Activated naive CD8-positive, alpha-beta T cell treated with anti-CD3 and anti-CD28 coated beads, Interleukin-2, amount 50 U/mL, for 24 hours (primary cell): ENCODE measurements at regions not wholly inside any gene's neighbourhood (a gene's known extent, or its start where the extent isn't known, plus 50 kb on each side); places are given as distances from the start of the nearest gene placed in this dataset.
A peak's percentile ranks its signal among the peaks of the same experiment; 100 is the strongest.

Experiments
- ATAC-seq: fragments of 150-1000 bp; cut with Tn5 transposase; one replicate; pipeline ENCODE4 v1.10.0; 2021
- DNase-seq: peaks from one replicate; pipeline ENCODE4 v3.0.0; 2021
- H3K27ac Mint-ChIP-seq: one replicate; pipeline ENCODE4 v1.8.0; 2021; ENCODE audit warnings: mild to moderate bottlenecking, mixed read lengths
- H3K27me3 Mint-ChIP-seq: one replicate; pipeline ENCODE4 v1.8.0; 2021; ENCODE audit warnings: mixed read lengths
- H3K36me3 Mint-ChIP-seq: one replicate; pipeline ENCODE4 v1.8.0; 2021; ENCODE audit warnings: low read depth, mixed read lengths
- H3K4me1 Mint-ChIP-seq: one replicate; pipeline ENCODE4 v1.8.0; 2021; ENCODE audit warnings: mixed read lengths
- H3K4me3 Mint-ChIP-seq: one replicate; pipeline ENCODE4 v1.8.0; 2021; ENCODE audit warnings: mild to moderate bottlenecking, moderate library complexity, mixed read lengths
- H3K9me3 Mint-ChIP-seq: one replicate; pipeline ENCODE4 v1.8.0; 2021; ENCODE audit warnings: mixed read lengths

DNA sequence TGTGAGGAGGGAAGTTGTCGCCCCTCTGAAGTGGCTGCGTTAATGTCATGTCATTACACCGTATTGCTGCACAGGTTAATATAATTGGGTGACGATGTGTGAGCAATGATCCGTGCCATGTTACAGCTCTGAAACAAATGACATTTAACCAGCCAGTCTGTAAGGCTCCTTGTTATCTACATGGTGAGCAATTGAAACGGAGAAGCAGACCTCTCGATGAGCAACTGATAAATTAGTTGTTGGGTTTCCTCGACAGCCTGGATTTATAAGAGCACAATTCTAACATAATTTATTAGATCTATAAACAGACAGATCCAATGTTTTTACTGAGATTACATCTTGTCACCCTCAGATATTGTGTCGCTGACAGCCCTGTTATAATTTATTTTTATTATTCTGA, 49.9 kb upstream of the MAFB start:
- H3K4me3 Mint-ChIP-seq: no peak overlapping the region
- H3K9me3 Mint-ChIP-seq: no peaks in the 10 kb centered on the region
- H3K27ac Mint-ChIP-seq: no peak overlapping the region
- H3K27me3 Mint-ChIP-seq: peaks cover 14% of the 10 kb centered on the region
- DNase-seq (no peak), ATAC-seq (no peak)
- H3K4me1 Mint-ChIP-seq: no peaks in the 10 kb centered on the region
- no peaks in the 10 kb centered on the region for H3K36me3 Mint-ChIP-seq

DNA sequence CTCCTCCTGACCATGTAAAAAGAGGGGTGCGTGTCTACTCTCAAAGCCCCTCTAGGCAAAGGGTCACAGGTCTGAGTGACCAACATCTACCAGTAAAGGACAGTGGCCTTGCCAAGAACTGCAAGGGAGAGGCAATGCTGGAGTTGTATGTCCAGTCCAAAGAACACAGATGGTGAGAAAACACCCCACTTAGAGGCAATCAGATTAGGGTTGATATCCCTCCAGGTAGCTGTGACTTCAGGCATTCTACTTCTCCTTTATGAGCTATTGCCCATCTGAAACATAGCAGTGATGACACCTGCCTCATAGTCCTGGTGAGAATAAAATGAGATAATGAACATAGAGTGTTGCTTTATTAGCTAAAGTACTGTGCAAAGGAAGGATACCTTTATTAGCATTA, 50.8 kb upstream of the MAFB start:
- Mint-ChIP-seq H3K4me3 (no peak overlapping the region), H3K36me3 (no peaks in the 10 kb centered on the region)

DNA sequence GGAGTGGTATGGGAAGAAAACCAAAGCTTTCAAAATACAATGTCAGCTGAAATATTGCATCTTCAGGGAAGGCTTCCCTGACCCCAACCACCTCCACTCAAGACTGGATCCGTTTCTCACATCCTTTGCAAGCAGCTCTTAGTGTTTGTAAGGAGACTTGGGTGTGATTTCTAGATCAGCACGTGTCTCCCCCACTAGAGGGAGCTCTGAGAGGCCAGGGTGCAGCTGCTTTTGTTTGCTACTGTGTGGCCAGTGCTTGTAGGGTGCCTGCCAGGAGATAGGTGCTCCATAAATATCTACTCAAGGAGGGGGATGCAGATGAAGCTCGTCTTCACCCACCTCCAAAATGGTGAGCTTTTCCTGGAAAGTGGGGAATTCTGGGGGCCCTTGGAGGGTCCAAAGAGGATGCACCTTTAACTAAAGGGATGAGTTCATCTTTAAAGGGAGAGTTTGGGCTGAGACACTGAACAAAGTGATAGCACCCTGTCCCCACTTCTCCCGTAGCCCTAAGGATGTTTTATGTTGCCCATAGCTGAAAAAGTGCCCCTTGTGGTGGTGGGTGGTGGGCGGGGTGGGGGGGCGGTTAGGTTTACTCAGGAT, 52.6 kb upstream of the MAFB start:
- peaks cover 7% of the 10 kb centered on the region for H3K27me3 Mint-ChIP-seq
- H3K27ac Mint-ChIP-seq: no peak overlapping the region
- H3K4me1 Mint-ChIP-seq: no peaks in the 10 kb centered on the region
- H3K4me3 Mint-ChIP-seq: no peak overlapping the region
- H3K36me3 Mint-ChIP-seq: no peaks in the 10 kb centered on the region
- DNase-seq (peak; percentile 38), ATAC-seq (peak; percentile 40)
- H3K9me3 Mint-ChIP-seq: no peaks in the 10 kb centered on the region

More for the DNA sequence above, 50.8 kb upstream of the MAFB start:
- no peaks in the 10 kb centered on the region for H3K4me1 Mint-ChIP-seq
- DNase-seq: no peak
- ATAC-seq: no peak
- H3K9me3 Mint-ChIP-seq: no peaks in the 10 kb centered on the region
- peaks cover 12% of the 10 kb centered on the region for H3K27me3 Mint-ChIP-seq
- H3K27ac Mint-ChIP-seq: no peak overlapping the region

DNA sequence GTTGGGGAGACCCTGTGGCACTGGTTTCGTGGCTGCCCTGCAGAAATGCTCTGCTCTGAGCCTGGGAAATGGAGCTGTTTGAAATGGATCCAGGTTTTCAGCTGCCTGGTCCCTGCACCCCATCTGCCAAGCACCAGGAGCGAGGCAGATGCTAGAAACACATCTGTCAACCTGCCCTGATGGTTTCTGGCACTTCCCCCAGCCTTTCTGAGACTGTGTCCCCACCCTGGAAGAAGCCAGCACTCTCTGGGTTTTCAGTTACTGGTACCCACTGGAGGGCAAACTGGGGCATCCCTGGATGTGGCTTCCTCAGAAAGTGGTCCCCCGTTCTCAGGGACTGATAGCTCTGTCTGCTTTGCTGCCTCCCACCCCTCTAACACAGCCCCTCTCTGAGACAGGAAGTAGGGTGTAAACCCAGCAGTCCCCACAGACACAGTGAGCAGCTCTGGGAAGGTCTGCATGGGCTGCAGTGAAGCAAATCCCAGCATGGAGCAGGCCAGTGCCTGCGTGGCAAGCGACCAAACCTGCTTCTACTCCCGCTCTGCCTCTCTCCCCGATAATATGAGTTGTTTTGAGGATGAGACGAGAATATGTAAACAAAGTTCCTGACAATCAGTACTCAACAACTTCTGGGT, 54.2 kb upstream of the MAFB start:
- Mint-ChIP-seq H3K9me3 (no peaks in the 10 kb centered on the region), H3K4me1 (no peaks in the 10 kb centered on the region), H3K4me3 (no peak overlapping the region), H3K27ac (no peak overlapping the region), H3K36me3 (no peaks in the 10 kb centered on the region), H3K27me3 (peaks cover 2% of the 10 kb centered on the region)
- no peak for DNase-seq
- ATAC-seq: no peak

DNA sequence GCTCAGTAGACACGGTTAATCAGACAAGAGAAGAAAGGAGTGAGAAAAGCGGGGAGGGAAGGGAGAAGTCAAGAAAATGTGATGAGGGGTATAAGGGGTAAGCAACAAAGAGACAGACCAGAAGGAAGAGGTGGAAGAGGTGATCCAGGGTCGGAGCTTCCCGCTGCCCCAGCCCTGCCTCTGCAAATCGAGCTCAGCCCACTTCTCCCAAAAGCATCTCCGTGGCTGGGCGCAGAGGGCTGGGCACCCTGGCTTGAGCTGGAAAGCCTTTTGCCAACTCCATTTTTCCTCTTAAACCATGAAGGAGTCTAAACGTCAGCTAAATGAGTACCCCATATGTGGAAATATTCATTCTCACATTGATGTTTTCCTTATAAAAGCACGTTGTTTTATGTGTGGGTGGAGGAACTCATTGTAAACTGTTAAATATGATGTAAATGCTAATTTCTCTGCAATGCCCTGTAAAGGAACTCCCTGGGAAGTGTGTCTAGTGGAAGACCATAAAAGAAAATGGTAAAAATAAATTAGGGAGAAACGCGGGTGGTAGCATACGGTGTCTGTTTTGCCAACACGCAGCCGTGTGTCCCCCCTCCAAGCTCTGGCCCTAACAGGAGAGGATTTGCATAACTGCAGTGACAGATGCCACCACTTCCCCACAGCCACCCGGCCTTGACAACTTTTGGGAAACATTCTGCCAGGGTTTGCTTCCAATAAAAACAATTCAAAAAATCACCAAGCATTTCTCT, 55.2 kb upstream of the MAFB start:
- no peak overlapping the region for H3K27ac Mint-ChIP-seq
- no peaks in the 10 kb centered on the region for H3K4me1 Mint-ChIP-seq
- DNase-seq (no peak), ATAC-seq (no peak)
- peaks cover 2% of the 10 kb centered on the region for H3K27me3 Mint-ChIP-seq
- H3K4me3 Mint-ChIP-seq: no peak overlapping the region
- H3K36me3 Mint-ChIP-seq: no peaks in the 10 kb centered on the region
- H3K9me3 Mint-ChIP-seq: no peaks in the 10 kb centered on the region

DNA sequence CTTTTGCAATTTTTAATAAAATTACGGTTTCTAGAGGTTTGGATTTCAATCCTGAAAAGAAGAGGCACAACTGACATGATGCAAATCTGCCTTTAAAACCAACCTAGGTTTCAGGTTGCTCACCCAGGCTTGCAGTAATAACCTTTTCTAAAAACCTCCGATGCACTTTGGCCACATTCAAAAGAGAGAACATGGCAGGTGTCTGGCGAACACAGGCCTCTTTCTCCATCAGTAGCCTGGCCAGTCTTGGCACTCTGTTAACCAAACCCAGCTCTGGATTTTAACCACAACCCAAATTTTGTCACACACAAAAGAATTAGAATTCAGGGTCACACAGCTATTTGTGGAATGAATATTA, 55.8 kb upstream of the MAFB start:
- DNase-seq (no peak), ATAC-seq (no peak)
- no peak overlapping the region for H3K27ac Mint-ChIP-seq
- no peaks in the 10 kb centered on the region for H3K9me3 Mint-ChIP-seq
- no peak overlapping the region for H3K4me3 Mint-ChIP-seq
- H3K4me1 Mint-ChIP-seq: no peaks in the 10 kb centered on the region
- no peaks in the 10 kb centered on the region for H3K36me3 Mint-ChIP-seq
- peaks cover 2% of the 10 kb centered on the region for H3K27me3 Mint-ChIP-seq

DNA sequence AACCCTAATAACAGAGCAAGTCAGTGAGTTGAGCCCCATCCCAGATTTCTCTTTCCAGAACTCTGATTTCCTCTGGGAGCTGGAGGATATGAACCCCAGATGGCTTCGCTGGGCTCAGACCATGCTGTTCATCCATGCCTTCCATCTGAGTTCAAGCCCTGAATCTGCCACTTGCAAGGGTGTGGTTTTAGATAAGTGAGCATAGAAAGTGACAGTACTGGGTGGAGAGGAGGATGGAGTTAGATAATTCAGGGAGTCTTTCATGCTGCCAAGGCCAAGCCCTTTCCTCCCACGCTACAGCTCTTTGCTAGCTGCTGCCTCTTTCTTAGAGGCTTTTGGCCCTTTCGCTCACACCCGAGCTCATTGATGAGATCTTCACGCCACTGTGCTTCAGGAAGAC, 57.2 kb upstream of the MAFB start:
- no peak for ATAC-seq
- Mint-ChIP-seq H3K27ac (no peak overlapping the region), H3K9me3 (no peaks in the 10 kb centered on the region), H3K4me1 (no peaks in the 10 kb centered on the region), H3K4me3 (no peak overlapping the region), H3K36me3 (no peaks in the 10 kb centered on the region), H3K27me3 (peaks cover 2% of the 10 kb centered on the region)
- DNase-seq: no peak

DNA sequence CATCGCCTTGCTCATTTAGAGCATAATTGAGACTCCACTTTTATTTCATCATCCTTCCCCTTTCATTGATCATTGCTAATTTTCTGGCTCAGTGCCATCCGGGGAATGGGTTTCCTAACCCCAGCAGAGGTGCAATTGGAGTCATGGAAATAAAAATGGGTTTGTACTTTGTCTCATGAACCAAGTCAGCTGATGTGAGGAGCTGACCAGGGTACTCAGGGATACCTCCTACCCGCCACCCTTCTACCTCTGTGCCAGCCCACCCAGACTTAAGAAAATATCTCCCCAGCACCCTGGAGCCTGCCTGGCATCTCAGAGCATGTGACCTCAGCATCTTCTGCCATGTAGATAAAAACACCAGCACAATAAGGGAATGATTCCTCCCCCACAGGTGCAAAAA, 59.1 kb upstream of the MAFB start:
- no peaks in the 10 kb centered on the region for H3K9me3 Mint-ChIP-seq
- DNase-seq (no peak), ATAC-seq (no peak)
- peaks cover 2% of the 10 kb centered on the region for H3K27me3 Mint-ChIP-seq
- H3K4me1 Mint-ChIP-seq: no peaks in the 10 kb centered on the region
- H3K27ac Mint-ChIP-seq: no peak overlapping the region
- H3K36me3 Mint-ChIP-seq: no peaks in the 10 kb centered on the region
- H3K4me3 Mint-ChIP-seq: no peak overlapping the region

DNA sequence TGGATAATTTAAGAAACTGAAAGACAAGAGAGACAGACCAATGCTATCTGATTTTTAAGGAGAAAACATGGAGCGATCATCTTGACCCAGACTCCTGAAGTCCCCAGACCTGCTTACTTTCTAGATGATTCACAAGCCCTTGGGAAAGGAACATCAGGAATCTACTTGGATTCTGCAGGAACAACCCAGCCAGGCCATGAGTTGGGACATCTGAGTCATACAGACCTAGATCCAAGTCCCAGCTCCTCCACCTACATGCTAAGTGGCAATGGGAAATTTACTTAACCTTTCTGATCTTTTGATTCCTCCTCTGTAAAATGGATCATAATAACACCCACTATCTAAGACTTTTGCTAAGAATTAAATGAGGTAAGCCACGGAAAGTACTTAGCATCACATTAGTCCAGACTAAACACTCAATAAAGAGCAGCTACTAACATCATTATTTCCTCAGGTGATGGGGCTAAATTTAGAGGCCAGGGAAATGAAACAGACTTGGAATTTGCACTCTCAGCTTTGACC, 61.0 kb upstream of the MAFB start:
- no peaks in the 10 kb centered on the region for H3K9me3 Mint-ChIP-seq
- H3K27ac Mint-ChIP-seq: no peak overlapping the region
- H3K36me3 Mint-ChIP-seq: no peaks in the 10 kb centered on the region
- H3K4me3 Mint-ChIP-seq: no peak overlapping the region
- DNase-seq (no peak), ATAC-seq (no peak)
- no peaks in the 10 kb centered on the region for H3K4me1 Mint-ChIP-seq
- H3K27me3 Mint-ChIP-seq: no peaks in the 10 kb centered on the region

DNA sequence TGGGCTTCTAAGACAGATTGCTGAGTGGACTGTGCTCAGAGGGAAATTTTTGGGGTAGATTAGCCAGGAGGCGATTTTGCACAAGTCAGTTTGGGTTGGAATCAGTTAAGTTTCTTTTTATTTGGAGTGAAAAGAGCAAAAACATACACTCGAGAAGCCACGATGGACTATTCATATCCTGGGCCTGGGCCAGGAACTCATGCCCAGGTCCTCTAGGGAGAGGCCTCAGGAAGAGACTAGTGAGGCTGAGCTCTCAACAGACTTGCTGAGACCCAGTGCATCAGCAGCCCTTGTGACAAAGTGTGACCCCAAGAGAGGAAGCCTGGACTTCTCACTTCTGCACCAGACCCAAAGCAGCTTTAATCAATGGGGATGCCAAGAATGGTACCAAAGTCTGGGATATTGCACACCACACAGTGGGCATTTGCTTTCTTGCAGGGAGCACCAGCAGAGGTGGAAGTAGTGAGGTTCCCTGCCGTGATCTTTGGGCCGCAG, 61.6 kb upstream of the MAFB start:
- DNase-seq (no peak), ATAC-seq (no peak)
- Mint-ChIP-seq H3K36me3 (no peaks in the 10 kb centered on the region), H3K27ac (no peak overlapping the region), H3K9me3 (no peaks in the 10 kb centered on the region), H3K4me1 (no peaks in the 10 kb centered on the region), H3K4me3 (no peak overlapping the region), H3K27me3 (no peaks in the 10 kb centered on the region)

DNA sequence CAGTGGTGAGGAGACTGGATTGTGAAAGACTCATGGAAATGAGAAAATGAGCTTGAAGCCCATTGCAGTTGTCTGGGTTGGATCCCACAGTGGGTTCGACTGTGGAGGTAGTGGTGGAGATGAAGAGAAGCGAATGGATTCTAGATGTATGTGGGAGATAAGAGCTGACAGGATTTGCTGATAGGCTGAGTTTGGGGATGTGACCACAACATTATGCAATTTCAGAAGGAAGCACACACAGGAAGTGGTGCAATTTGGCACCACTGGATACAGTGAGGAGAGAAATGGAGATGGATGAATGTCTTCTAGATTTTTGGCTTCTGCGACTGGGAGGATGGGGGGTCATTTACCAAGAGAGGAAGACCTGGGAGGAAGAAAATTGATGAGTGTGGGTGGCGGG, 64.4 kb upstream of the MAFB start:
- no peak for DNase-seq

DNA sequence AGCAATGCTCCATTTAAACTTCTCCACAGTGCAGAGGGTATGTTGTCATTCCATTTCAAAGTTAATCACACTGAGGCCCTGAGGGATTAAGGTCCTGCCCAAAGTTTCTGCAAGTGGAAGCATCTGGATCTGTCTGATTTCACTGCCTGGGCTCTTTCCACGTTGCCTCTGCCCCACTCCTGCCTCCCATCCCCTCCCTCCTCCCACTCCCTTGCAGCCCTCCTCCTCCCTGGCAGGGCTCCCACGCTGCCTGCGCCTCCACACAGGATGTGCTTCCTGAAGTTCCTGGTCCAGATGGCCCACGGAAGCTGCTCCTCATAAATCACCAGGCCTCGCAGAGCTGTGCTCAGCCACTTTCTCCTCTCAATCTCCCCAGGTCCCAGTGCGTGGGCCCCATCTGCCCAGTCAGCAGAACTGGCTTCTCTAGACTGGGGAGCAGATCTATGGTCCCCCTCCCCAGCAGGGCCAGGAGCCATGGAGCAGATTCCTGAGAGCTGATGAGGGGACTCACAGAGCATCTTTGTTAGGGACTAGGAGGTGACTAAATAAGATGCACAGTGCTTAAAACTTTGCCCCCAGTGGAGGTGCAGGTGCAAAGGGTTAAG, 65.4 kb upstream of the MAFB start:
- Mint-ChIP-seq H3K27me3 (no peaks in the 10 kb centered on the region), H3K36me3 (no peaks in the 10 kb centered on the region), H3K27ac (no peak overlapping the region), H3K4me1 (peaks cover 23% of the 10 kb centered on the region), H3K4me3 (no peak overlapping the region), H3K9me3 (no peaks in the 10 kb centered on the region)
- ATAC-seq: no peak
- no peak for DNase-seq

More for the DNA sequence above, 64.4 kb upstream of the MAFB start:
- Mint-ChIP-seq H3K9me3 (no peaks in the 10 kb centered on the region), H3K4me3 (no peak overlapping the region), H3K4me1 (peaks cover 23% of the 10 kb centered on the region), H3K27ac (no peak overlapping the region), H3K27me3 (no peaks in the 10 kb centered on the region), H3K36me3 (no peaks in the 10 kb centered on the region)
- no peak for ATAC-seq

DNA sequence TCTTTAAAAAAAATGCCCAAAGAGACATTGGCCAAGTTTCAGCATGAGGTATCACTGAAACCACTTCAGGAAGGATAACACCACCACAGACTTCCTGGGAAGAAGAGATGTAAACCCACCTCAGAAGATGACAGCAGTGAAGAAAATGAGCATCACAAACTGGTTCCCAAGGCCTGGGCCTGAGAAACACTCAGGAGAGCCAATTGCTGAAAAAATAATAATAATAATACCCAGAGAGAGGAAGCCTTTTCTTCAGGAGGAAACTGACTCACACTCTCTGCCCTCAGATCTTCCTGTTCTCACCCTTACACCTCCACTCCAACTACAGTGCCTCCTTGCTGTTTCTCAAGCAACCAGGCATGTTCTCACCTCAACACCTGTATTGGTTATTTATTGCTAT, 68.1 kb upstream of the MAFB start:
- DNase-seq (no peak), ATAC-seq (peak; percentile 60)
- no peaks in the 10 kb centered on the region for H3K36me3 Mint-ChIP-seq
- no peaks in the 10 kb centered on the region for H3K9me3 Mint-ChIP-seq
- peak overlapping the region; percentile 71 for H3K27ac Mint-ChIP-seq
- H3K4me1 Mint-ChIP-seq: peaks cover 23% of the 10 kb centered on the region
- no peak overlapping the region for H3K4me3 Mint-ChIP-seq
- no peaks in the 10 kb centered on the region for H3K27me3 Mint-ChIP-seq

DNA sequence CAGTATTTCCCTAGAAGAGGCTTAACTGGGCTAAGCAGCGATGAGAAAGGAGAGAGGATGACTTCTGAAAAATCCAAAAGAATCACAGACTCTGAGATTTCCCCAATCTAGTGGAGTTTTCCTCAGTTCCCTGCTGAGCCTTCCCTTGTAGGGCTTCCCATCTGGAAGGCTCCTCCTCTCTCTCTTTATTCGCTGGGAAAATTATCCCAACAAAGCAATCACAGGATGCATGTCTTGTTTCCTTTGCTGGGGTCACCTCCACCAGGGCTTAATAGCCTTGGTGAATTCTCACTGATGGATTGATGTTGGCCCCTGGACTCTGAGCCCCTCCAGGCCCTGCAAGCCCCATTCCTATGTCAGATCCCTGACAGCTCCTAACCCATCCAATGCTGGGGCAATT, 69.8 kb upstream of the MAFB start:
- peaks cover 23% of the 10 kb centered on the region for H3K4me1 Mint-ChIP-seq
- DNase-seq (no peak), ATAC-seq (no peak)
- H3K36me3 Mint-ChIP-seq: no peaks in the 10 kb centered on the region
- H3K9me3 Mint-ChIP-seq: no peaks in the 10 kb centered on the region
- H3K27me3 Mint-ChIP-seq: no peaks in the 10 kb centered on the region
- no peak overlapping the region for H3K27ac Mint-ChIP-seq
- H3K4me3 Mint-ChIP-seq: no peak overlapping the region

DNA sequence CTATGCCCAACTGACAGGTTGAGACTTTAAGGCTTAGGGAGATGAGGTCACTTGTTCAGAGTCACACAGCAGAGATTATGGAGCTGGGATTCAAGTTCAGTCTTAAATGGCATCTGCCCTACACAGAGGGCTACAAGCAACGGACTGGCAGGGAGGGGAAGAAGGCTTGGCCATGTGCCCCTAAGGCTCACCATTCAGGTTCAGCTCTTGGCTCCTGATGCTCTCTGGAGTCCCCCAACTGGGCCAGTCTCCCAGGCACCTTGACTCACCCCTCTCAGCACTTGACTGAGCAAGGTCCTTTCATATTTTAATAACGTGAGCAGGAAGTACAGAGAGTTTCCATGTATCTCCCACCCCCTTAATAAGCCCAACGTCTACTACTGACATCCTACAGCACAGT, 71.4 kb upstream of the MAFB start:
- Mint-ChIP-seq H3K27ac (no peak overlapping the region), H3K4me1 (peaks cover 23% of the 10 kb centered on the region), H3K36me3 (no peaks in the 10 kb centered on the region), H3K9me3 (no peaks in the 10 kb centered on the region), H3K4me3 (no peak overlapping the region), H3K27me3 (peaks cover 2% of the 10 kb centered on the region)
- no peak for ATAC-seq
- no peak for DNase-seq
